H1 (cell line): ENCODE measurements at regions not wholly inside any gene's neighbourhood (a gene's known extent, or its start where the extent isn't known, plus 50 kb on each side); places are given as distances from the start of the nearest gene placed in this dataset.

Source experiments
- CTCF ChIA-PET: fragments of 300-600 bp; sonication (Branson Sonifier 250); formaldehyde crosslinking; loops from one replicate; lab custom pipeline; 2021; ENCODE audit not compliant: partially characterized antibody; lab: Charles Lee
- POLR2A ChIA-PET: fragments of 300-600 bp; sonication (Branson Sonifier 250); formaldehyde crosslinking; loops from one replicate; lab custom pipeline; 2021; ENCODE audit warnings: inconsistent platforms; ENCODE audit not compliant: partially characterized antibody; lab: Charles Lee
- DNase-seq, 2 experiments: peaks; one replicate each; pipeline versions ENCODE4 v3.0.0 to v3.0.0-alpha.2; 2010 to 2022; ENCODE audit warnings: low spot score in 2 of 2, low read depth in 1 of 2, mixed read lengths in 1 of 2
- FAIRE-seq: peaks from 2 replicates; lab custom pipeline; 2011; peaks lifted over from hg19 to GRCh38; lab: Jason Lieb, UNC
- H2AFZ ChIP-seq: 2 replicates; pipeline ENCODE4 v1.8.1; 2012; ENCODE audit warnings: low read length, inconsistent platforms
- H2AK5ac ChIP-seq: 2 replicates; pipeline ENCODE4 v1.6.1; 2013; ENCODE audit warnings: low read depth, low read length
- H2BK120ac ChIP-seq: replicated peaks from 2 replicates; pipeline ENCODE3; 2013; ENCODE audit warnings: low read depth, low read length, inconsistent platforms
- H2BK12ac ChIP-seq: 2 replicates; pipeline ENCODE4 v1.6.1; 2013; ENCODE audit warnings: low read depth, low read length
- H2BK15ac ChIP-seq: 2 replicates; pipeline ENCODE4 v1.6.1; 2013; ENCODE audit warnings: low read length
- H2BK20ac ChIP-seq: 2 replicates; pipeline ENCODE4 v1.6.1; 2013; ENCODE audit warnings: low read length
- H2BK5ac ChIP-seq: 2 replicates; pipeline ENCODE4 v1.6.1; 2013; ENCODE audit warnings: low read depth, low read length
- H3K14ac ChIP-seq: 2 replicates; pipeline ENCODE4 v1.6.1; 2013; ENCODE audit warnings: inconsistent platforms; ENCODE audit not compliant: insufficient read length
- H3K18ac ChIP-seq: 2 replicates; pipeline ENCODE4 v1.6.1; 2013; ENCODE audit warnings: low read length; ENCODE audit errors: extremely low read depth
- H3K23ac ChIP-seq: 2 replicates; pipeline ENCODE4 v1.6.1; 2013; ENCODE audit warnings: inconsistent platforms; ENCODE audit not compliant: insufficient read length
- H3K23me2 ChIP-seq: 2 replicates; pipeline ENCODE4 v1.6.1; 2013; ENCODE audit warnings: low read depth, low read length
- H3K27ac ChIP-seq: 2 replicates; pipeline ENCODE4 v1.6.1; 2011; ENCODE audit warnings: low read depth, low read length, inconsistent platforms
- H3K27me3 ChIP-seq, 4 experiments: replicated peaks in 1 of 4; 1 replicate in 1 of 4; 2 replicates in 3 of 4; pipeline versions ENCODE4 v1.6.1 to v1.8.1; 2011 to 2013; ENCODE audit warnings: low read length in 3 of 4, mild to moderate bottlenecking in 3 of 4, inconsistent platforms in 2 of 4, mixed read lengths in 2 of 4, moderate library complexity in 1 of 4; ENCODE audit not compliant: control insufficient read depth in 3 of 4, insufficient read depth in 3 of 4; ENCODE audit errors: extremely low read depth in 1 of 4
- H3K36me3 ChIP-seq, 4 experiments: 2 replicates each; pipeline versions ENCODE4 v1.6.1 to v1.8.1; 2011 to 2013; ENCODE audit warnings: mild to moderate bottlenecking in 4 of 4, low read length in 3 of 4, moderate library complexity in 2 of 4, control low read depth in 1 of 4, inconsistent platforms in 1 of 4; ENCODE audit not compliant: insufficient read depth in 4 of 4, control insufficient read depth in 2 of 4
- H3K4ac ChIP-seq: replicated peaks from 2 replicates; pipeline ENCODE3; 2013; ENCODE audit warnings: low read length, low read depth, mixed read lengths, inconsistent platforms; ENCODE audit not compliant: insufficient read length
- H3K4me1 ChIP-seq, 4 experiments: replicated peaks in 1 of 4; 1 replicate in 1 of 4; 2 replicates in 3 of 4; pipeline versions ENCODE4 v1.6.1 to v1.8.1; 2011 to 2013; ENCODE audit warnings: low read length in 3 of 4, inconsistent platforms in 2 of 4, mixed read lengths in 1 of 4; ENCODE audit not compliant: insufficient read depth in 4 of 4, control insufficient read depth in 3 of 4
- H3K4me2 ChIP-seq, 2 experiments: 2 replicates each; pipeline versions ENCODE4 v1.6.1 to v1.8.1; 2011 to 2013; ENCODE audit warnings: low read depth in 2 of 2, low read length in 2 of 2, control low read depth in 1 of 2, inconsistent platforms in 1 of 2, mild to moderate bottlenecking in 1 of 2; ENCODE audit not compliant: insufficient read depth in 1 of 2
- H3K4me3 ChIP-seq, 4 experiments: fragments of 200-600, 300-600 bp in 1 of 4; sonication (generic), shearing (Covaris generic), sonication (Bioruptor Twin) in 1 of 4; 2 replicates each; pipeline versions ENCODE4 v1.5.1 to v1.8.1; 2011 to 2016; ENCODE audit warnings: low read length in 4 of 4, low read depth in 3 of 4, control low read depth in 2 of 4, inconsistent platforms in 2 of 4, mild to moderate bottlenecking in 2 of 4, mixed read lengths in 1 of 4, moderate library complexity in 1 of 4; ENCODE audit not compliant: insufficient read depth in 2 of 4; ENCODE audit errors: extremely low read depth in 1 of 4
- H3K56ac ChIP-seq: replicated peaks from 2 replicates; pipeline ENCODE3; 2013; ENCODE audit warnings: low read depth, mild to moderate bottlenecking, mixed read lengths, low read length, inconsistent platforms; ENCODE audit not compliant: insufficient read length
- H3K79me1 ChIP-seq: 2 replicates; pipeline ENCODE4 v1.6.1; 2013; ENCODE audit warnings: low read depth, low read length, control low read depth
- H3K79me2 ChIP-seq, 2 experiments: 2 replicates each; pipeline versions ENCODE4 v1.6.1 to v1.8.1; 2012 to 2013; ENCODE audit warnings: low read length in 2 of 2, mild to moderate bottlenecking in 2 of 2, inconsistent platforms in 1 of 2; ENCODE audit not compliant: insufficient read depth in 2 of 2, control insufficient read depth in 1 of 2
- H3K9ac ChIP-seq, 4 experiments: replicated peaks in 1 of 4; 1 replicate in 1 of 4; 2 replicates in 3 of 4; pipeline versions ENCODE4 v1.6.1 to v1.8.1; 2011 to 2013; ENCODE audit warnings: low read depth in 3 of 4, low read length in 3 of 4, control low read depth in 2 of 4, mild to moderate bottlenecking in 2 of 4, moderate library complexity in 2 of 4, inconsistent platforms in 1 of 4; ENCODE audit errors: extremely low read depth in 1 of 4
- H3K9me3 ChIP-seq, 2 experiments: 2 replicates each; pipeline versions ENCODE4 v1.6.1 to v1.8.1; 2012 to 2013; ENCODE audit warnings: mild to moderate bottlenecking in 2 of 2, moderate library complexity in 2 of 2, control low read depth in 1 of 2, inconsistent platforms in 1 of 2, low read depth in 1 of 2, low read length in 1 of 2, mixed read lengths in 1 of 2; ENCODE audit not compliant: insufficient read depth in 2 of 2
- H4K20me1 ChIP-seq, 2 experiments: replicated peaks in 1 of 2; 2 replicates each; pipeline versions ENCODE3 to v1.8.1; 2011 to 2013; ENCODE audit warnings: inconsistent platforms in 2 of 2, low read length in 2 of 2, mild to moderate bottlenecking in 1 of 2; ENCODE audit not compliant: insufficient read depth in 2 of 2, control insufficient read depth in 1 of 2
- H4K5ac ChIP-seq: 2 replicates; pipeline ENCODE4 v1.6.1; 2013; ENCODE audit warnings: low read length, low read depth, mixed read lengths, inconsistent platforms; ENCODE audit not compliant: insufficient read length
- H4K8ac ChIP-seq: 2 replicates; pipeline ENCODE4 v1.8.0; 2013; ENCODE audit warnings: mild to moderate bottlenecking, moderate library complexity, low read length, inconsistent platforms; ENCODE audit not compliant: insufficient read depth; ENCODE audit errors: extremely low read depth
- H4K91ac ChIP-seq: replicated peaks from 2 replicates; pipeline ENCODE3; 2013; ENCODE audit warnings: low read length, mixed read lengths, inconsistent platforms; ENCODE audit not compliant: insufficient read length
- CHD2 ChIP-seq: IDR thresholded peaks from 2 replicates; pipeline ENCODE4 v1.6.1; 2012; ENCODE audit warnings: low read length, improper control_type of control experiment
- EGR1 ChIP-seq: IDR thresholded peaks from 2 replicates; pipeline ENCODE4 v1.6.1; 2011; ENCODE audit warnings: low read depth, low read length, borderline replicate concordance
- EP300 ChIP-seq, 2 experiments: IDR thresholded peaks; 1 replicate in 1 of 2; 2 replicates in 1 of 2; pipeline ENCODE4 v1.6.1; 2011 to 2012; ENCODE audit warnings: low read depth in 2 of 2, low read length in 2 of 2, mild to moderate bottlenecking in 2 of 2, borderline replicate concordance in 1 of 2, inconsistent platforms in 1 of 2, moderate library complexity in 1 of 2
- EZH2 ChIP-seq: fragments of 200-600 bp; sonication (generic); IDR thresholded peaks from 2 replicates; pipeline ENCODE4 v1.7.1; 2012; ENCODE audit warnings: low read depth, mild to moderate bottlenecking, moderate library complexity, low read length, inconsistent platforms; ENCODE audit not compliant: severe bottlenecking
- HDAC2 ChIP-seq, 2 experiments: fragments of 300-600 bp in 1 of 2; sonication (generic) in 1 of 2; IDR thresholded peaks; 2 replicates each; pipeline ENCODE4 v1.6.1; 2011 to 2012; ENCODE audit warnings: low read depth in 2 of 2, low read length in 2 of 2, mild to moderate bottlenecking in 2 of 2, moderate library complexity in 2 of 2, borderline replicate concordance in 1 of 2, inconsistent platforms in 1 of 2
- JUN ChIP-seq: IDR thresholded peaks from 2 replicates; pipeline ENCODE4 v1.6.1; 2011; ENCODE audit warnings: low read depth, mild to moderate bottlenecking, improper control_type of control experiment, low read length
- KDM5A ChIP-seq: fragments of 200-600 bp; IDR thresholded peaks from 2 replicates; pipeline ENCODE4 v1.7.1; 2012; ENCODE audit warnings: mild to moderate bottlenecking, low read length, inconsistent platforms, mixed read lengths
- POLR2A ChIP-seq, 2 experiments: IDR thresholded peaks; 1 replicate in 1 of 2; 2 replicates in 1 of 2; pipeline ENCODE4 v1.6.1; 2011; ENCODE audit warnings: low read depth in 2 of 2, low read length in 2 of 2, mild to moderate bottlenecking in 2 of 2; ENCODE audit errors: control extremely low read depth in 1 of 2
- POLR2AphosphoS5 ChIP-seq: IDR thresholded peaks from 2 replicates; pipeline ENCODE4 v1.6.1; 2011; ENCODE audit warnings: low read depth, low read length
- SIN3A ChIP-seq, 2 experiments: IDR thresholded peaks in 1 of 2; conservative IDR thresholded peaks in 1 of 2; 2 replicates each; pipeline ENCODE4 v1.6.1; 2011 to 2012; ENCODE audit warnings: low read length in 2 of 2, improper control_type of control experiment in 1 of 2, low read depth in 1 of 2, mild to moderate bottlenecking in 1 of 2
- SIRT6 ChIP-seq: IDR thresholded peaks from one replicate; pipeline ENCODE4 v1.7.1; 2012; ENCODE audit warnings: low read length, inconsistent platforms
- TAF1 ChIP-seq: IDR thresholded peaks from 2 replicates; pipeline ENCODE4 v1.6.1; 2011; ENCODE audit warnings: mild to moderate bottlenecking, low read depth, low read length
- TEAD4 ChIP-seq: IDR thresholded peaks from 2 replicates; pipeline ENCODE4 v1.6.1; 2012; ENCODE audit warnings: low read depth, low read length, inconsistent platforms, mixed read lengths
- ZNF274 ChIP-seq: IDR thresholded peaks from 2 replicates; pipeline ENCODE4 v1.7.0; 2012; ENCODE audit warnings: low read length, borderline replicate concordance; ENCODE audit errors: extremely low read depth
- WGBS, 2 experiments: shearing (Covaris generic) in 1 of 2; methylation state at CpG; one replicate each; pipeline versions ENCODE4 v1.1.6 to v1.1.7; 2013 to 2015; ENCODE audit warnings: low lambda C conversion rate in 2 of 2, mixed read lengths in 2 of 2, inconsistent platforms in 1 of 2, low coverage in 1 of 2, missing lambda C conversion rate in 1 of 2; ENCODE audit not compliant: insufficient replicate concordance in 2 of 2, insufficient coverage in 1 of 2, insufficient read length in 1 of 2; ENCODE audit errors: extremely low coverage in 1 of 2, missing lambda C conversion rate in 1 of 2; 5-methylcytosine and 5-hydroxymethylcytosine counted together

- 100% methylated on average over 1 of the region's 1 CpG; no CpG with 5 or more reads in 1 of the 2 experiments for WGBS, 2 experiments
- no peak overlapping the region for H3K23ac ChIP-seq
Observed at GRCh38 chr11:98572941-98573340, 447.8 kb upstream of the CNTN5 start.

More at GRCh38 chr11:98572941-98573340, 447.8 kb upstream of the CNTN5 start:
- TF ChIP-seq EGR1 (no peak), SIN3A (conservative IDR thresholded peaks at IDR 0.05 in 1 of 2, IDR thresholded peaks at IDR 0.05 in 1 of 2; ENCODE audit: low read depth in 1 of 2, low read length in 2 of 2) (no peak), POLR2A (IDR thresholded peaks at IDR 0.05; ENCODE audit: control extremely low read depth in 1 of 2, low read depth in 2 of 2, low read length in 2 of 2) (no peak), POLR2AphosphoS5 (no peak), ZNF274 (no peak), KDM5A (no peak), JUN (no peak), CHD2 (no peak), EP300 (IDR thresholded peaks at IDR 0.05; ENCODE audit: borderline replicate concordance in 1 of 2, low read depth in 2 of 2, low read length in 2 of 2) (no peak), TEAD4 (no peak), TAF1 (no peak), HDAC2 (IDR thresholded peaks at IDR 0.05; ENCODE audit: borderline replicate concordance in 1 of 2, low read depth in 2 of 2, low read length in 2 of 2) (no peak), EZH2 (no peak), SIRT6 (no peak)
- TF ChIP-seq, all 59 proteins: peak for 0
- H2AK5ac ChIP-seq: no peak overlapping the region
- no peak for FAIRE-seq
- no peak overlapping the region for H3K4me2 ChIP-seq
- no peak overlapping the region for H3K4ac ChIP-seq
- POLR2A ChIA-PET: no interaction called here
- no peak overlapping the region for H3K27ac ChIP-seq
- H3K56ac ChIP-seq: no peak overlapping the region
- H4K91ac ChIP-seq: no peak overlapping the region
- H4K8ac ChIP-seq: no peak overlapping the region
- no peaks in the 10 kb centered on the region for H3K23me2 ChIP-seq
- no peak overlapping the region for H3K4me3 ChIP-seq
- CTCF ChIA-PET: no interaction called here
- H2AFZ ChIP-seq: no peak overlapping the region
- H3K79me2 ChIP-seq: no peaks in the 10 kb centered on the region
- no peak for DNase-seq
- no peak overlapping the region for H2BK120ac ChIP-seq
- H3K4me1 ChIP-seq: no peaks in the 10 kb centered on the region
- H3K36me3 ChIP-seq: no peaks in the 10 kb centered on the region
- H4K5ac ChIP-seq: no peak overlapping the region
- no peak overlapping the region for H2BK20ac ChIP-seq
- H2BK5ac ChIP-seq: no peak overlapping the region
- H3K18ac ChIP-seq: no peak overlapping the region
- H3K9me3 ChIP-seq: no peaks in the 10 kb centered on the region
- no peak overlapping the region for H3K9ac ChIP-seq
- no peak overlapping the region for H2BK15ac ChIP-seq
- no peak overlapping the region for H2BK12ac ChIP-seq
- no peaks in the 10 kb centered on the region for H3K79me1 ChIP-seq
- H3K27me3 ChIP-seq: no peaks in the 10 kb centered on the region
- no peak overlapping the region for H3K14ac ChIP-seq
- H4K20me1 ChIP-seq: no peaks in the 10 kb centered on the region
